RWPE2 (cell line): ENCODE measurements at regions not wholly inside any gene's neighbourhood (a gene's known extent, or its start where the extent isn't known, plus 50 kb on each side); places are given as distances from the start of the nearest gene placed in this dataset.

Experiments used
- ATAC-seq: fragments of 200-7000 bp; cut with Tn5 transposase; 3 replicates; pipeline ENCODE4 v1.9.1; 2021; ENCODE audit warnings: low read depth
- DNase-seq: peaks from one replicate; pipeline ENCODE4 v3.0.0-alpha.2; 2020; ENCODE audit warnings: low spot score
- H3K27ac ChIP-seq: fragments of 450-650 bp; 2 replicates; pipeline ENCODE4 v1.5.1; 2017; ENCODE audit warnings: mild to moderate bottlenecking; ENCODE audit not compliant: poor library complexity, severe bottlenecking
- H3K27me3 ChIP-seq: fragments of 250-450 bp; sonication (Bioruptor Pico); 2 replicates; pipeline ENCODE4 v1.5.1; 2021; ENCODE audit warnings: mild to moderate bottlenecking, moderate library complexity; ENCODE audit not compliant: insufficient read depth, poor library complexity, severe bottlenecking
- H3K36me3 ChIP-seq: fragments of 250-450 bp; sonication (Bioruptor Pico); 2 replicates; pipeline ENCODE4 v1.5.1; 2020; ENCODE audit warnings: low read depth, mild to moderate bottlenecking, moderate library complexity
- H3K4me1 ChIP-seq: fragments of 250-450 bp; sonication (Bioruptor Pico); 2 replicates; pipeline ENCODE4 v1.5.1; 2021; ENCODE audit warnings: mild to moderate bottlenecking, moderate library complexity; ENCODE audit not compliant: insufficient read depth, poor library complexity, severe bottlenecking
- H3K4me3 ChIP-seq: fragments of 250-450 bp; sonication (Bioruptor Pico); 2 replicates; pipeline ENCODE4 v1.5.1; 2021; ENCODE audit warnings: mild to moderate bottlenecking, moderate library complexity; ENCODE audit not compliant: severe bottlenecking
- H3K9me3 ChIP-seq: fragments of 250-450 bp; sonication (Bioruptor Pico); 2 replicates; pipeline ENCODE4 v1.5.1; 2021; ENCODE audit warnings: mild to moderate bottlenecking, moderate library complexity; ENCODE audit not compliant: severe bottlenecking
- TF ChIP-seq, protein P1 (sequence below): fragments of 450-650 bp; IDR thresholded peaks from one replicate; pipeline ENCODE4 v1.5.1; 2017; ENCODE audit warnings: mild to moderate bottlenecking, moderate library complexity; ENCODE audit not compliant: poor library complexity, severe bottlenecking

- Histone ChIP-seq H3K27ac (no peak overlapping the region), H3K27me3 (no peaks in the 10 kb centered on the region), H3K4me1 (no peaks in the 10 kb centered on the region), H3K4me3 (no peak overlapping the region), H3K36me3 (no peaks in the 10 kb centered on the region), H3K9me3 (no peaks in the 10 kb centered on the region)
- TF ChIP-seq, protein P1, sequence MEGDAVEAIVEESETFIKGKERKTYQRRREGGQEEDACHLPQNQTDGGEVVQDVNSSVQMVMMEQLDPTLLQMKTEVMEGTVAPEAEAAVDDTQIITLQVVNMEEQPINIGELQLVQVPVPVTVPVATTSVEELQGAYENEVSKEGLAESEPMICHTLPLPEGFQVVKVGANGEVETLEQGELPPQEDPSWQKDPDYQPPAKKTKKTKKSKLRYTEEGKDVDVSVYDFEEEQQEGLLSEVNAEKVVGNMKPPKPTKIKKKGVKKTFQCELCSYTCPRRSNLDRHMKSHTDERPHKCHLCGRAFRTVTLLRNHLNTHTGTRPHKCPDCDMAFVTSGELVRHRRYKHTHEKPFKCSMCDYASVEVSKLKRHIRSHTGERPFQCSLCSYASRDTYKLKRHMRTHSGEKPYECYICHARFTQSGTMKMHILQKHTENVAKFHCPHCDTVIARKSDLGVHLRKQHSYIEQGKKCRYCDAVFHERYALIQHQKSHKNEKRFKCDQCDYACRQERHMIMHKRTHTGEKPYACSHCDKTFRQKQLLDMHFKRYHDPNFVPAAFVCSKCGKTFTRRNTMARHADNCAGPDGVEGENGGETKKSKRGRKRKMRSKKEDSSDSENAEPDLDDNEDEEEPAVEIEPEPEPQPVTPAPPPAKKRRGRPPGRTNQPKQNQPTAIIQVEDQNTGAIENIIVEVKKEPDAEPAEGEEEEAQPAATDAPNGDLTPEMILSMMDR: no peak
- ATAC-seq: no peak
- DNase-seq: no peak
Measured at GRCh38 chr7:22629056-22629455, 97.9 kb upstream of the IL6 start.

DNA sequence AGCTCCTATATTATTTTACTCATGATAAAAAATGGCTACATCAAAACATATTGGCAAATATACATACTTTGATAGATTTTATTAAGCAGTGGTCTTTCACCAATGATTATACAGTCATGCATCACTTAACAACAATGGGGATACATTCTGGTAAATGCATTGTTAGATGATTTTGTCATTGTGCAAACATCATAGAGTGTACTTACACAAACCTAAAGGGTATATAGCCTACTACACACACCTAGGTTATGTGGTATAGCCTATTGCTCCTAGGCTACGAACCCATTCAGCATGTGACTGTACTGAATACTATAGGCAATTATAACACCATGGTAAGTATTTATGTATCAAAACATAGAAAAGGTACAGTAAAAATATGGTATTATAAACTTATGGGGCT lies 98.9 kb upstream of the IL6 start:
- H3K4me1 ChIP-seq: no peaks in the 10 kb centered on the region
- no peak overlapping the region for H3K4me3 ChIP-seq
- H3K9me3 ChIP-seq: no peaks in the 10 kb centered on the region
- TF ChIP-seq, protein P1: no peak
- no peaks in the 10 kb centered on the region for H3K36me3 ChIP-seq
- DNase-seq (no peak), ATAC-seq (peak; percentile 35; the same call in 1 of the 3 replicates)
- H3K27ac ChIP-seq: no peak overlapping the region
- no peaks in the 10 kb centered on the region for H3K27me3 ChIP-seq

DNA sequence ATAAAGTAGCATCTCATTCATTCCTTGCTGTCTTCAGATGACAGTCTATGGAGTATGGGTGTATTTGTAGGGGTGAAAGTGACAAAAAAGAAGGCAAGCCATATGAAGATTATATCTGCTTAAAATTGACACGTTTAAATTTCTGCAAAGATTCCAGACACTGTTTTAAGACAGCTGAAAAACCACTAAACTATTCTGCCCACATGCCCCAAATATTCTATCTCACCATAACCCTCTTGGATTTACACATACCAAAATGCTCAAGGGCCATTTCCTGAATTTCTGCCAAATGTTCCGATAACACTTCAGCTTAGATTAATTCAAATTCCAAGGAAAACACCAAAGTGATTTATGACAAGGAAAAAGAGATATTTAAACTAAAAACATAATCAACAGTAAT lies 99.9 kb upstream of the IL6 start:
- Histone ChIP-seq H3K27me3 (no peaks in the 10 kb centered on the region), H3K36me3 (no peaks in the 10 kb centered on the region), H3K4me3 (no peak overlapping the region), H3K27ac (no peak overlapping the region), H3K9me3 (no peaks in the 10 kb centered on the region), H3K4me1 (no peaks in the 10 kb centered on the region)
- ATAC-seq (no peak), DNase-seq (no peak)
- TF ChIP-seq, protein P1: no peak

GRCh38 chr7:22625251-22625650 lies 101.7 kb upstream of the IL6 start:
- ATAC-seq (no peak), DNase-seq (no peak)
- H3K4me3 ChIP-seq: no peak overlapping the region
- H3K4me1 ChIP-seq: no peaks in the 10 kb centered on the region
- H3K36me3 ChIP-seq: no peaks in the 10 kb centered on the region
- no peaks in the 10 kb centered on the region for H3K9me3 ChIP-seq
- no peak overlapping the region for H3K27ac ChIP-seq
- TF ChIP-seq, protein P1: no peak
- H3K27me3 ChIP-seq: no peaks in the 10 kb centered on the region

DNA sequence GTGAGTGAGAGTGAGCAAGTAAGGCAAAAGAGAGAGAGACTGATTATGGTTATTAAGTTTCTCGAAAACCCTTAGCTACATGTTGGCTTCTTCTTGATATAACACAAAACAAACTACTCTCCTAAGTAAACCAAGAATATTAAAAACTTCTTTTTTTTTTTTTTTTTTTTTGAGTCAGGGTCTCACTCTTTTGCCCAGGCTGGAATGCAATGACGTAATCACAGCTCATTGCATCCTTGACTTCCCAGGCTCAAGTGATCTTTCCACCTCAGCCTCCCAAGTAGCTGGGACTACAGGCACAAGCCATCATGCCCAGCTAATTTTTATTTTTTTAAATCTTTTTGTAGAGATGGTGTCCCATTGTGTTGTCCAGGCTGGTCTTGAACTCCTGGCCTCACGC lies 102.2 kb upstream of the IL6 start:
- H3K4me1 ChIP-seq: no peaks in the 10 kb centered on the region
- no peak overlapping the region for H3K4me3 ChIP-seq
- no peak for ATAC-seq
- no peak overlapping the region for H3K27ac ChIP-seq
- TF ChIP-seq, protein P1: no peak
- H3K27me3 ChIP-seq: no peaks in the 10 kb centered on the region
- no peak for DNase-seq
- no peaks in the 10 kb centered on the region for H3K9me3 ChIP-seq
- H3K36me3 ChIP-seq: no peaks in the 10 kb centered on the region
